ENCODE measurements at regions not wholly inside any gene's neighbourhood (a gene's known extent, or its start where the extent isn't known, plus 50 kb on each side); places are given as distances from the start of the nearest gene placed in this dataset.
"Not testable (repeated sequence)": the region's sequence is repeated elsewhere in the genome, so short reads cannot be mapped to it uniquely, and the experiment has no call there.

DNA sequence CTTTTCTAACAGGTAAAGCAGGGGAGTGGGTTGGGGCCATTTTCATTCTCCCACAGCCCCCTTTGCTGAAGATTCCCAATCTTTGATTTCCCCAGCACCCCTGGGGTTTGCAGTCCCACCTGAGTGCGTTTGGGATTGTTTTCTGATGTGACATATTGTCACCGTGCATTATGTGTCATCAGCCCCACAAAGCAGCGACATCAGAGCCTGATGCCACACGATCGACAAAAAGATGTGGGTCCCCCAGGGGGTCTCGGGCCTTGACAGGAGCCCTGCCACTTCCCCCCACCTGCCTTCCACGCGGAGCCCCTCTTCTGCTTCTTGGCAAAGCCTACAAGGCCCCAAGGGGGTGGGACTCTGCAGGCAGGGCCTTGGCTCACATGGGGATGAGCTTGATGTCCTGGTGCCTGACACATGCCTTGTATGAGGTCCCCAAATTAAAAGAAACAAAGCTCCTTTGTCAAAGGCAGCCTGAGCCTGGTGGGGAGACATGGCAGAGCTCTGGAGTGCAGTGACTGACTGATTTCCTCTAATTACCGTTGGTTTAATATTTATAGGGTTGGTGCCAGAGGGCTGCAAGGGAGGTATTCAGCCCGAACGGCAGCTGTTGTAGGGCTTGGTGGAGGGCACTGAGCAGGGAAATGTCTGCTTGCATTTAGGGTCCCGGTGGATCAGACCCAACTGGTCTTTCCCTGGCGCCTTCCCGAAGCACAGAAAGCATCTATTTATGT, 149.2 kb downstream of the MIAT start:
- DNase-seq (ENCODE audit: low read depth in 2 of 2): no peak

DNA sequence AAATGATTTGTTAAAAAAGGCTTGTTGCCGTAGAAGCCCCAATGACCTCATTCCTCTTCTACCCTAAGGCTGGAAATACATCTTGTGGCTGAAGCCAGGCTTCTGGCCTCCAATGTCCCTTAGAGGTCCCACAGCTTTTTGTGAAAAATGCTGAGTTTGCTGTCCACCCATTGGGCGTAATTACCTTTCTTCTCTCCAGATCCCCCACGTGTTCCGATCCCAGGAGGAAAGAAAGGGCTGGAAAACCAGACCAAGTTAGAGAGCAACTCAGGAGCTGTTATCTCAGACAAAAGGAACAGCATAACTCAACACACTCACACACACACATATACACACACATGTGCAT, 154.2 kb downstream of the MIAT start:
- no peak for DNase-seq (ENCODE audit: low read depth in 2 of 2)

DNA sequence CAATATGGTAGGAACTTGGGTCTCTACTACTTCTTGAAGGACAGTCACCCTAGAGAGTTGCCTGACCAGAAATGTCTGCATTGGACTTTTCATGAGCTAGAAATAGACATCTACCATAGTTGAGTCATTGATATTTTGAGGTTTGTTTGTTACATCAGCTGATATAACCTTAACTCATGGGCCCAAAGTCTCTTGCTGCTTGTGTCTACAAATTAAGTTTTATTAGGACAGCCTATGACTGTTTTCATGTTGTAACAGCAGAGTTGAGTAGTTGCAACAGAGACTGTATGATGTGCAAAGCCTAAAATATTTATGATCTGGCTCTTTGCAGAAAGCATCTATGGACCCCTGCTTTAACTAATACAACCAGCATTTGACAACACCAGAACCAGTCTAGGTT, 155.3 kb downstream of the MIAT start:
- no peak for DNase-seq (ENCODE audit: low read depth in 2 of 2)

DNA sequence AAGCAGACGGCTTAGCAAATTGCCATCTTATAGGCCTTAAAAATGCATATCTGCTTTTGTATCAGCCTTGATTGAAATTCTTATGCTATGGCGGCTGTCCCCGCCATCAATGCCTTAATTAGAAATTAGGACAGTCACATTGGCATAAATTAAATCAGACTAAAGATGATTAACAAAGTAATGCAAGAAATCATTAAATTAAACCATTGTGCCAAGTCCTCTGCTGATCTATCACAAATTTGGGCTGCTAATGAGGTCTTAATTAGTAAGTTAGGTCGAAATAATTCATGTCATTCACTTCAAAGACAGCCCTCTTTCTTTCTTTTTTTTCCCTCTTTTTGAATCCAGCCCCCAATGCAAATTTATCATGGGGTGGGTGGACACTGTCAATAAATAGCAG, 159.3 kb downstream of the MIAT start:
- DNase-seq (ENCODE audit: low read depth in 2 of 2): no peak

DNA sequence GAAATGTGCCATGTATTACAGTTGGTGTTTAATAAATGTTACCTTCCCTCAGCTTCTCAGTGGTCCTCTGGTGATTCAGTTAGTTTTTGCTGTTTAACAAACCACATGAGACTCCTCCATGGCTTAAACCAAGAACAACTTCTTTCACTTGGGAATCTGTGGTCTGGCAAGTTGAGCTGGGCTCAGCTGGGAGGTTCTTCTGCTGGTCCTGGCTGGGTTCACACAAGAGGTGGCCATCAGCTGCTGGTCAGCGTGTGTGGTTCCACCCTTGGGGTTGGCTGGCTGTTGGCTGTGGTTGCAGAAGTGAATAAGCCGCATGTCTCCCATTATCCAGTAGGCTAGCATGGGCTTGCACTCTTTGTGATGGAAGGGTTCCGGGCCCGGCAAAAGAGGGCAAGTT, 160.5 kb downstream of the MIAT start:
- DNase-seq (ENCODE audit: low read depth in 2 of 2): no peak

DNA sequence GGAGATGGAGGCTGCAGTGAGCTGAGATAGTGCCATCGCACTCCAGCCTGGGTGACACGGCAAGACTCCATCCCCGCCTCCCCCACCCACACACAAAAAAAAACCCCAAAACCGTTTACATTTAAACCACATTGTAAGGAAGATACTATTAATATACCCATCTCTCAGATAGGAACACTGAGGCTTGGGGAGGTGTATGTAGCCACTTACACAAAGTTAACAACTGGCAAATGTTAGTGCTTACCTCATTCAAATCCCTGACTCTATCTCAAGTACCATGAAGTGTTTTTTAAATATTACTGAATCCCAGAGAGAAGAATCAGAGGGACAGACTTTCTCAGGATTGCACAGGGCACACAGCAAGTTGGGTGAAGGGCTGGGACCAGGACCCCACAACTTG, 164.5 kb downstream of the MIAT start:
- no peak for DNase-seq (ENCODE audit: low read depth in 2 of 2)

DNA sequence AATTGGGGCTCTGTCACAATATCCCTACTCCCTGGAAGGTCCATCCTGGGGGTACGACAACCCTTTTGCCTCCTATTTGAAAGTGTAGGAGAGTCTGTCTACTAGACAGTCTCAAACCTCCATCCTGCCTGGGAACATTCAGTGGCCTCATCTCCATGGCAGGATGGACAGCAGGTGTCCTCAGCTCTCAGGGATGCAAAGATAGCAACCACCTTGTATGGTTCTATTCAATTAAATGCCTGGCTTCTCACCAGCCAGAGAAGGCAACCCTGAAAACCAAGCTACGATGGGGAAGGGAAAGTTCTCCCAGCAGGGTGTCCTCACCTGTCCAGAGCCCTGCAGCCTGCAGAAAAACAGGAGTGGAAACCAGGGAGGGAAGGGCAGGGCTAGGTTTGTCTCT, 164.9 kb downstream of the MIAT start:
- DNase-seq (ENCODE audit: low read depth in 2 of 2): no peak

DNA sequence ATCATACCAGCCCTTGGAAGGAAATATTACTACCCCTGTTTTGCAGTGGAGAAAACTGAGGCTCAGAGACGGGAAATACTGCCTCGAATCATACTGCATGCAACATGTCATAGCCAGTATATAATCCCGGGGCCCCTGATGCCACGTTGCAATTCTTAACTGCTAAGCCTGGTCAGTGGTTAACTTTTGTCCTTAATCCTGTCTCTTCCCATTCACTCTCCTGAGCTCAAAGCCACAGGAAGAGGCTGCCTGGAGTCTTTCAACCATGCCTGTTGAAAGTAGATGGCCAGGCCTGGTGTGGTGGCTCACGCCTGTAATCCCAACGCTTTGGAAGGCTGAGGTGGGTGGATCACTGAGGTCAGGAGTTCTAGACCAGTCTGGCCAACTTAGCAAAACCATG, 166.6 kb downstream of the MIAT start:
- no peak for DNase-seq (ENCODE audit: low read depth in 2 of 2)

DNA sequence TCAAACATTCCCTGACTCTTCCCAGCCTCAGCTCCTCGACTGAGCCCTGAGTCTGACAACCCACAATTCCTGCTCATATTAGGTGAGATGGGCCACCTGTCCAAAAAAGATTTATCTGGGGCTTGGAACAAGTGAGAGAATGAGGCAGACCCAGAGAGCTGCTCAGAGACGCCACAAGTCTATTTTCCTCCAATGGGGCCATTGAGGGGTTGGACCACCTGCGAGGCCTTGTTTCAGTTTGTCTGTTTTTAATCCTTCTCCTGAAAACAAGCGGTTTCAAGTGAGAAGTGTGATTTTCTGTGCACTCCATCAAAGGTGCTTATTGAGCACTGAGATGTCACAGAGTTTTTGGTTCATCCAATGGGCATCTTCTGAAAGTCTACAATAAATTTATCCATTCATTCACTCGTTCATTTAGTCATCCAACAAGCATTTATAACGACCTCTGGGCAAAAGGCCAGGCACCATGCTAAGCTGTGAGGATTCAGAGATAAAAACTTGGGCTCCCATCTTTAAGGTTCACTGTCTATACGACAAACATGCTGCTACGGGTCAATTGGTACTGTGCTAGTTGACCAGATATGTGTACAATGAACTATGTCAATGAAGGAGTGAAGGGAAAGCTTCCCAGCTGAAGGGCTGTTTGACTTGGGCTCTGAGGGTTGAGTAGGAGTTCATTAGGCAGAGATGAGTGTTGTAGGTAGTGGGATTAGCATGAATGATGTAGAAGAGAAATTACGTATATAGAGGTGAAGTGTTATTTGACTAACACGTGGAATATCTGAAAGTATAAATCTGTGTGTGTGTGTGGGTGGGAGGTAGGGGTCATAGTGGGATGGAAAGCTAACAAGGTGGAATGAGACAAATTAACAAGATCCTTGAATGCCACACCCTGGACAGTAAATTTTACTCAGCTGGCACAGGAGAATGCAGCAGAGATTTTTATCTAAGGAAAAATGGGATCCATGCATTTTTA, 168.9 kb downstream of the MIAT start:
- no peak for DNase-seq (ENCODE audit: low read depth in 2 of 2)

DNA sequence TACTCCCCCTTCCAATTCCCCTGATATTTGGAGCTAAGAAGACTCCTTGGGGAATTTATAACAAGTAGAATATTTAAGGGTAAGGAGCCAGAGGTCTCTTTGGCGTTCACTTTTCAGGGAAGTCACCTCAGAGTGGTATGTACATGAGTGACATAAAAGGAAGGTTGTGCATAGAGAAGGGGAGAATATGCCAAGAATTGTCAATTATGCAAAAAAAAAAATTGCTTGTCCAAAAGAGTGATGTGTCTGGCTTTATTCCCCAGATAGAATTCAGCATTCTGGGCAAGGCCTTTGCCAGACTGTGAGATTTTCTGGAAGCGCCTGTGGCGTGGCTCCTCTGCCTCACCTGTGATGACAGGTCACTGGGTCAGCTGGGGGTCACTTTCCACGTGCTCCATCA, 170.2 kb downstream of the MIAT start:
- DNase-seq (ENCODE audit: low read depth in 2 of 2): no peak

DNA sequence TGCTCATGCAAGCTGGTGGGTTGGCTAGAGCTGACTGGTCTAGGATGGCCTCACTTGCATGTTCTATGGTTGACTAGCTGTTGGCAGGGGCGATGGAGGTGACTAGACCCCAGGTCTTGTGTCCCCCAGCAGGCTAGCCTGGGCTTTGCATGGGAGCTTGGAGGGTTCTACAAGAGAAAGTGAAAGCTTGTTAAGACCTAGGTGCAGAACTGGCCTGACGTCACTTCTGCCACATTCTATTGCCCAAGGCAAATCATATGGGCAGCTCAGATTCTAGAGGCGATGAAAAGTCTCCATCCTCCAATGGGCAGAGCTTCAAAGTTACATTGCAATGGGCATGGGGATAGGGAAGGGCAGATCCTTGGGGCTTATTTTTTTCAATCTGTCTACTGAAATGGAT, 170.9 kb downstream of the MIAT start:
- no peak for DNase-seq (ENCODE audit: low read depth in 2 of 2)

DNA sequence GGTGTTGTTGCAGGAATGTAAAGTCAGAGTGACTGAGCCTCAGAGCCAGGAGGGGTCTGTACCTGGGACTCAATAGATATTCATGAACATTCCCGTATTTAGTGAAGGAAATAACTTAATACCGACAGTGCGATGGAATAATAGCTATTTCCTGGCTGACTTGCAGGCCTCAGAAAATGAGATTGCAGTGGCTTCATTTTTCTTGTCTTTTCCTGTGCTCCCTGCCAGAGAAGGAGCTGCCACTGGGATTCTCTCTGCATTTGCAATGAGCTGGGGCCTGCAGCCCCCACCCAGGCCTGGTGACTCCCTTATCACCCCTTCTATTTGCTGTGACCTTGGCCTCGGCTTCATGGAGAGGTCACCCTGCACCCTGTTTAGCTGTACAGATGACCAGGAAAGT, 173.4 kb downstream of the MIAT start:
- no peak for DNase-seq (ENCODE audit: low read depth in 2 of 2)

DNA sequence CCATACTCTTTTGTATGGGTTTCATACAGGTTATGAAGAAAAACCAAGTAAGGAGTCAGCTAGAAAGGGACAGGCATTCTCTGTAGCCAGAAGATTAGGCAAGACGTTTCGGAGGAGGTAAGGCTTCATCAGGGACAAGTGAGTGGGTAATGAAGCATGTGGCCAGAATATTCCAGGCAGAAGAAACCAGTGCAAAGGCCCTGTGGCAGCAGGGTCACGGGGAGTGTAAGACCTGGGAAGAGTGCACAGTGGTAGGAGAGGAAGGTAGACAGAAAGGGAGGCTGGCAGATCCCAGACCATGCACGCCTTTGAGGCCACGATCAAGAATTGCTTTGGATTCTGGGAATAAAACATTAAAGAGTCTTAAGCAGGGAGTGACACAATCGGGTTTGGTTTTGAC, 177.6 kb downstream of the MIAT start:
- DNase-seq (ENCODE audit: low read depth in 2 of 2): no peak

DNA sequence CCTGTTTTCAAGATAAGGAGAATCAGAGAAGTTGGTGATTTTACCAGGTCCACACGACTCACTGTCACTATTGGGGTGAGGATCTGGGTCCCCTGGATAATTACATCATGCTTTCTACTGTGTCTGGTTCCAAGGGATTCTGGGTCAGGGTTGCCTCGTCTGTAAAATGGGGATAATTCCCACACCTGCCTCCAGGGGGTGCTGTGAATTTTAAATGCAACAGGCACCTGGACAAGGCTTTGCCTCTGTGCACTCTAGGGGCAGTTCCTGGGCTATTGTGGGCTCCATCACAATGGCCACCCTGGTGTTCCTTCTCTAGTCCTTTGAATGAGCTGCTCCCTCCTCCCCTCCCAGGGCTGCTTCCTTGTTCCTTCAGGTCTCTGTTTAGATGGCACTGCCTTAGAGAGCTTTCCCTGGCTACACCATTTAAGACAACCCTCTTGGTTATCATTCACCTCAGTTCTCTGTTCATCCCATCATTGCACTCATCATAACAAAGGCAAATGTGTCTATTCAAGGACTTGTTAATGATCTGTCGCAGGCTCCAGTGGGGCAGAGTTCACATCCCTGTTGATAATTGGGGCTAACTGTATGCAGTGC, 178.6 kb downstream of the MIAT start:
- DNase-seq (ENCODE audit: low read depth in 2 of 2): peak in 1 of 2 donors; percentile 15

DNA sequence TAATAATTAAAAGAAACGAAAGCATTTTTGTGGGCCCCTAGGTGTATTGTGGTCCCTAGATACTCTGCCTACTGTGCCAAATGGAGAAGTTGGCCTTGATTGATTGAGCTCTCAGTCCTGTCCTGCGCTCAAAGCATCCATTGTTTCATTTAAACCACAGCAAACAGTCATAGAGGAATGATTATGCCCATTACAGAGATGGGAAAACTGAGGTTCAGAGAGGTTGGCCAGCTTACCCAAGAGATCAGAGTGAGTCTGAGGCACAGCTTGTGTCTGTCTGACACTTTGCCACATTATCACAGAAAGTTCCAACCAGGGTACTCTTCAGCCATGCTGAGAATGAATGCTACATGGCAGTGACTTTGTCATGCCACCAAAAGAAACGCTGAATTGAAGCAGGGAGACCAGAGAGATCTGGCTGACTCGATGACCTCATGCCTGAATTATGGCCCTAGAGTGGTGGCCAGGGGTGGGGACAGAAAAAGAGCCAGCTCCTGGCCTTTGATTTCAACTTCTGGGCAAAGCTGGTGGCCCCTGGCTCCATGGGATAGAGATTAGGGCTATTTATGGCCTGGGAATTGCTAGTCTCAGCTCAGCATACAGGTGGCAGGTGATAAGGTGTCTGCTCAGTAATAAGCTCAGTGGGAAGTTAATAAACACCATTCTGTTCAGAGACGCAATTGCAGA, 180.5 kb downstream of the MIAT start:
- no peak for DNase-seq (ENCODE audit: low read depth in 2 of 2)

DNA sequence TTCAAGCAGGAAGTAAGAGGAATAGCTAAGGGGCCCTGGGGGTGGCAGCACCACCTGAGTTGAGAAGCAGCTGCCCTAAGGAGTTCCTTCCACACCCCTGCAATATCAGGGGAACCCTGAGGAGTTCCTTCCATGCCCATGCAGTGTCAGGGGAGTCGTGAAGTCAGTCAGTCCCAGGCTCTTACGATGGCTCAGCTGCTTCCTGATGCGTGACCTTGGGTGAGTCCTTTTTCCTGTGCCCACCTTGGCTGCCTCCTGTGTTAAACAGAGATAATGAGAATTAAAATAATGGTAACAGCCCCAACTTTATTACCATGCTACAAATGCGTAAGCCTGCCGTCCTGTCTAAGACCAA, 181.1 kb downstream of the MIAT start:
- DNase-seq (ENCODE audit: low read depth in 2 of 2): no peak

DNA sequence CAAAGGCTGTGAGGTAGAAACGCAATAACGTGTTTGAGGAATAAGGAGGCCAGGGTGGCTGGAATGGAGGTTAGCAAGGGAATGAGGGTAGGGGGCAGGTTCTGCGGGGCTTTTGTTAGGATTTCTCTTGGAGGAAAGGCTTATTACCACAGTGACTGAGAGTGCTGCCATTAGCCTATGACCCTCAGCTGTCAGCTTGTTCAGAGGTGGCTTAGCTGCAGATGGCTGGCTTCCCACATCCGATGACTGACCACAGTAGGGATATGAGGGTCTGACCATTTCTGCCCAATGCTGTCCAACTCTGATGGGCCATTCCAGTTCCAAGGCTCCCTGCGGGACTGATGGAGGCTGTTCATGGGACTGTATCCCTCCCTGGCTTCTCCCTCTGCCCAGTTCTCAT, 181.8 kb downstream of the MIAT start:
- no peak for DNase-seq (ENCODE audit: low read depth in 2 of 2)

DNA sequence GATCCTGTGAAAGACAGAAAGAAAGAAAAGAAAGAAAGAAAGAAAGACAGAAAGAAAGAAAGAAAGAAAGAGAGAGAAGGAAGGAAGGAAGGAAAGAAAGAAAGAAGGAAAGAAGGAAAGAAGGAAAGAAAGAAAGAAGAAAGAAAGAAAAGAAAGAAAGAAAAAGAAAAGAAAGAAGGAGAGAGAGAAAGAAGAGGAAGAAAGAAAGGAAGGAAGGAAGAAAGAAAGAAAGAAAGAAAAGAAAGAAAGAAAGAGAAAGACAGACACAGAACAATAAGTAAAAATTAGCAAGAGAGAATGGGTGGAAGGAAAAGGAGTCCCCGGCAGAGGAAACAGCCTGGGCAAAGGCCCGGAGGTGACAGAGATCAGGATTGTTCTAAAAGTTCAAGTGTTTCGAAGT, 183.4 kb downstream of the MIAT start:
- DNase-seq (ENCODE audit: low read depth in 2 of 2): not testable (repeated sequence)

DNA sequence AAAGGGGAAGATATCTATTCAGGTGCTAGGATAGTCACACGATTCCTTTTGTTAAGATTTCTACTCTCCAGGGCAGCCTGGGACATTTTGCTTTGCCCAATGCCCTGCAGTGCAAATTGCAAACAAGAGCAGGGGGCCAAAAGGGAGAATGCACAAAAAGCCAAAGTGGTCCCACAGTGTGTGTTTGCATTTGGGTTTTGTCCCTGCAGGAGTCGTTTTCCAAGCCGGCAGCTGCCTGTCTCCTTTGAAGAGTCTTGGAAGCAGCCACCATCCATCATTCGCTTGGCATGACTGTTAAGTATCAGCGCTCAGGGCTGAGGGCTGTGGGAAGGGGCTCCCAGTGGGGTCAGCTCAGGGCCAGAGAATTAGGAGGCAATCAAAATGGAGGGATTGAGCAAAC, 184.7 kb downstream of the MIAT start:
- no peak for DNase-seq (ENCODE audit: low read depth in 2 of 2)

DNA sequence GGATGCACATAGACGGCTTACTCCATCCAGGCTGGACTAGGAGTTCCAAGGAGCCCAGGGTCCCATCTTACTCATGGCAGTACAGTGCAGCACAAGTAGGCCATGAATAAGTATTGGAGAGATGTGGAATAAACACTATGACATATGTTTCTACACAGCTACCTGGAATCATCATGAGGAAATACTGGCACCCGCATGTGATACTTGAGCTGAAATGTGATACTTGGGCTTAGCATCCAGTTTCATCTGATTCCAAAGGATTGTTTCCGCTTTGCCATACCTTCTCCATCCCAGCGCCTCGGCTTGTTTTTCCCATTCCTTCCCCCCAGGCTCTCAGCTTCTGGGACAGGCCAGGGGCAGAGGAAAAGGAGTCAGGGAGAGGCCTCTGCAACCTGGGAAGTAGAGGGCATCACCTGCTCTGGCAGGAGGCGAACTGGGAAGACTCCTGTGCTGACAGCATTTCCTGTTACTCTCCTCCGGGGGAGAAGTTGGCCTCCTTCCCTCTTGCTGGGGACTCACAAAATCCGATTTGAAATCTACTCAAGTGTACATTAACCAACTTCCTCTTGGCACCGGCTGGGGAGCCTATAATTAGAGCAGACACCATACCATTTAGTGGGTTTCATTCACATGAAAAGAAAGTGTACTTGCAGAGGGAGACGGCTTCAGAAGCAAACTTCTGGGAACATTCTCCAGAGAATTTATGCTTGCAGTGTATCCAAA, 187.8 kb downstream of the MIAT start:
- no peak for DNase-seq (ENCODE audit: low read depth in 2 of 2)

DNA sequence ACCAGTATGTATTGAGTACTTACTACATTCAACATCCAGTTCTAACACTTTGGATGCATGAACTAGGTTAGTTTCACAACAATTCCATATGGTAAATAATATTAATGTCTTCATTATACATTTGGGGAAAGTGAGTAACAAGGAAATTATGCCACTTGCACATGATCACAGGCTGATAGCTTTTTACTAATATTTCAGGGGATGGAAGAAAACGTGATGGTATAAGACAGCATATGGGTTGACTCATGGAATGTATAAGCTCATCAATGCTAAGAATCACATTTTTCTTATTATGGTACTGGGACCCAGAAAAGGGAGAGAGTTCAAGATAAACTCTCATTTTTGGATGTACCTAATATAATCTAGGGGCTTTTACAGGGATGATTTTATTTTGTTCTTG, 188.7 kb downstream of the MIAT start:
- no peak for DNase-seq (ENCODE audit: low read depth in 2 of 2)

DNA sequence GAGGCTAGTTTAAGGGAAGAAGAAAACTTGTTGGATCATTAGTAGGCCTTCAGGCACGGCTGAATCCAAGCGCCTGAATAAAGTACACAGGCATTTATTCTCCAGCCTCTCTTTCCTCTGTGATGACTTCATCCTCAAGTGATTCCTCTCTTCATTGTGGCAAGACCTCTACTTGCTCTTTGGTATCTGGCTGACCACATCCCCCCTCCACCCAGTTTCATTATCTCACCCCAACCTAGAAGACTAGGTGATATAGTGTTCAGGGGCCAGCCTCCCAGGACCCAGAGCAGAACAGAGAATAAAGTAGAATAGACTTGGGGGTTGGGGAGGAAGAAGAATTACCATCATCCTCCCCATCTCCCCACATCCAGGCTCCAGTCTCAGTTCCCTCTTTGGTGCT, 189.3 kb downstream of the MIAT start:
- no peak for DNase-seq (ENCODE audit: low read depth in 2 of 2)
